Thoracic aorta (tissue), 2 donors: ENCODE measurements at regions not wholly inside any gene's neighbourhood (a gene's known extent, or its start where the extent isn't known, plus 50 kb on each side); places are given as distances from the start of the nearest gene placed in this dataset.
A peak's percentile ranks its signal among the peaks of the same experiment; 100 is the strongest.
"Not testable (repeated sequence)": the region's sequence is repeated elsewhere in the genome, so short reads cannot be mapped to it uniquely, and the experiment has no call there.

ENCODE experiments used
- ATAC-seq: fragments of 150-250 bp; one replicate; pipeline ENCODE4 v1.8.0; 2017; ENCODE audit warnings: low read depth; ENCODE audit not compliant: insufficient number of reproducible peaks, low FRiP score
- DNase-seq: peaks from one replicate; pipeline ENCODE4 v3.0.0-alpha.2; 2020; ENCODE audit warnings: low spot score
- H3K27ac ChIP-seq, 2 donors: fragments of 200-600 bp; sonication (generic); 1 replicate in 1 of 2; 2 replicates in 1 of 2; pipeline ENCODE4 v1.5.1; 2016; ENCODE audit warnings: mild to moderate bottlenecking in 2 of 2, moderate library complexity in 2 of 2
- H3K27me3 ChIP-seq: fragments of 200-600 bp; sonication (generic); replicated peaks from 2 replicates; pipeline ENCODE4 v1.6.0; 2016; ENCODE audit warnings: mild to moderate bottlenecking; ENCODE audit not compliant: insufficient read depth
- H3K36me3 ChIP-seq: fragments of 200-600 bp; sonication (generic); one replicate; pipeline ENCODE4 v1.5.1; 2016
- H3K4me1 ChIP-seq, 2 donors: fragments of 200-600 bp; sonication (generic); 1 replicate in 1 of 2; 2 replicates in 1 of 2; pipeline versions ENCODE4 v1.5.1 to v1.6.0; 2016; ENCODE audit warnings: low read depth in 2 of 2, mild to moderate bottlenecking in 1 of 2; ENCODE audit not compliant: control insufficient read depth in 1 of 2
- H3K4me3 ChIP-seq: fragments of 200-600 bp; sonication (generic); 2 replicates; pipeline ENCODE4 v1.5.1; 2016; ENCODE audit warnings: mild to moderate bottlenecking
- H3K9me3 ChIP-seq: fragments of 200-600 bp; sonication (generic); 2 replicates; pipeline ENCODE4 v1.5.1; 2016
- CTCF ChIP-seq: fragments of 200-600 bp; sonication (generic); IDR thresholded peaks from one replicate; pipeline ENCODE4 v1.5.1; 2019; ENCODE audit warnings: antibody characterized with exemption

DNA sequence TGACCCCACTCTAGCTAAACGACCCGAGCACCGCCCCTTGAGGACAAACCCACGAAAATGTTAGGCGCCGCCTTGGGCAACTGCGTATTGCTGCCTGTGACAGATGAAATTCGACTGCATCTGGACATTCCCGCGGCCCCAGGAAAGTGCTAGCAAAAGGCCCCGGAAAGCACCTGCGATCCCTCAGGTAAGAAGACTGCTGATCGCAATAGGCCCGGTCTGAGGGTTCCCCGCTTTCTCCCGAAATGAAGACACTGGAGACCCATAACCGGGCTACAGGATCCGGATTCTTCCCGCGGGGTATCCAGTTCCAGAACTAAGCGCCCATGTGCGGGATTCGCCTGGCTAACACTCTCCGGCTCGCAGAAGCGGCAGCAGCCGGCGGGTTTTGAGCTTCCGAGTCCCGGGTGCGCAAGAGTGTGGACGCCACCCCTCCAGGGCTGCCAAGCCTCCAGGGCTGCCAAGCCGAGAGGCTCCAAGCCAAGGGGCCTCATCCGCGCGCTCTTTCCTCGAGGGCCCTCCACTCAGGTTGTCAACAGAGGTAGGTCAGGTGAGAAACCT, 157.9 kb upstream of the NBPF11 start:
- Histone ChIP-seq H3K36me3 (no peaks in the 10 kb centered on the region), H3K4me3 (no peak overlapping the region), H3K27ac (no peak overlapping the region), H3K9me3 (peaks cover 10% of the 10 kb centered on the region), H3K27me3 (peaks cover 9% of the 10 kb centered on the region), H3K4me1 (no peaks in the 10 kb centered on the region)
- TF ChIP-seq CTCF = no peak
- ATAC-seq = no peak
- DNase-seq = no peak

- Histone ChIP-seq H3K27ac (no peak overlapping the region), H3K9me3 (peaks cover 10% of the 10 kb centered on the region), H3K4me3 (no peak overlapping the region), H3K4me1 (peaks cover 0 to under 1% of the 10 kb centered on the region in 2 donors), H3K27me3 (peaks cover 9% of the 10 kb centered on the region), H3K36me3 (no peaks in the 10 kb centered on the region)
- no peak for DNase-seq
- ATAC-seq = no peak
- no peak for TF ChIP-seq CTCF
These were observed 156.9 kb upstream of the NBPF11 start for GRCh38 chr1:148308832-148309458.

DNA sequence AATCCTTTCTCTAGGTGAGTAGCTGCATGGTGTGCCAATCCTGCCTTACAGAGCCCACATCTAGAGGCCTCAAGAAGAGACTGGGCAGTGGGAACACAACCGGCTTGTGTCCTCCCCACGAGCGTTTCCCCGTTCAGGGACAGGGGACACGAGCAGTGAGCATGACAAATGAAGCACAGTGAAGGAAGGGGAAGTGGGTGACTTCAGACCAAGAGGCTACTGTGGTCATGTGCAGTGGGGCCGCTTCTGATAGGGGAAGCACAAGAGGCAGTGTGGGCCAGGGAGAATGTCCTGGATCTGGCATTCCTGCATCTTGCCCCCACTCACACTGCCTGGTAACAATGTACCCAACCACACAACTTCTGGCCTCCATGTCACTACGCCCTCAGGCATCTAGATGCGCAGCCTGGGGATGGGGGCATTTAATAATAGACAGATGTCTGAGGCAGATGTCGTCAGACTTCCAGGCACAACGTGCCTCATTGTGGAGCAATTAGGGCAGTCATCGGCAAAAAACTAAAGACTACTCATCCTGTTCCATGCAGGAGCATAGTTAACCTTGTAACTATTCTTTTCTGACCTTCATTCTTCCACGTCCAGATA, 155.6 kb upstream of the NBPF11 start:
- peaks cover 10% of the 10 kb centered on the region for H3K9me3 ChIP-seq
- no peak for TF ChIP-seq CTCF
- H3K4me3 ChIP-seq = no peak overlapping the region
- no peak for ATAC-seq
- no peak overlapping the region for H3K27ac ChIP-seq
- peaks cover 0 to 8% of the 10 kb centered on the region in 2 donors for H3K4me1 ChIP-seq
- H3K27me3 ChIP-seq = peaks cover 9% of the 10 kb centered on the region
- no peak for DNase-seq
- no peaks in the 10 kb centered on the region for H3K36me3 ChIP-seq

DNA sequence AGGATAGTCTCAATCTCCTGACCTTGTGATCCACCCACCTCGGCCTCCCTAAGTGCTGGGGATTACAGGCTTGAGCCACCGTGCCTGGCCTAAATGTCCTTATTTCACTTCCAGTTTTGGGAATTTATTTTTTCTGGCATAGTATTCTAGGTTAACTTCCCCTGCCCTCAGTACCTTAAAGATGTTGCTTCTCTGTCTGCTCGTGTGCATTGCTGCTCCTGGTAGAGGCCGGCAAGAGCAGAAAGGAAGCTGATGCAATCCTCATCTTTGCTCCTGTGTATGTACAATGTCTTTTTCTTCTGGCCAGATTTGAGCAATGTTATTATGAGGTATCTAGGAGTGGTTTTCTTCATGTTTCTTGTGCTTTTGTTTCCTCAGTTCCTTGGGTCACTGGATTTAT, 152.9 kb upstream of the NBPF11 start:
- H3K27me3 ChIP-seq, H3K27ac ChIP-seq: not testable (repeated sequence)

DNA sequence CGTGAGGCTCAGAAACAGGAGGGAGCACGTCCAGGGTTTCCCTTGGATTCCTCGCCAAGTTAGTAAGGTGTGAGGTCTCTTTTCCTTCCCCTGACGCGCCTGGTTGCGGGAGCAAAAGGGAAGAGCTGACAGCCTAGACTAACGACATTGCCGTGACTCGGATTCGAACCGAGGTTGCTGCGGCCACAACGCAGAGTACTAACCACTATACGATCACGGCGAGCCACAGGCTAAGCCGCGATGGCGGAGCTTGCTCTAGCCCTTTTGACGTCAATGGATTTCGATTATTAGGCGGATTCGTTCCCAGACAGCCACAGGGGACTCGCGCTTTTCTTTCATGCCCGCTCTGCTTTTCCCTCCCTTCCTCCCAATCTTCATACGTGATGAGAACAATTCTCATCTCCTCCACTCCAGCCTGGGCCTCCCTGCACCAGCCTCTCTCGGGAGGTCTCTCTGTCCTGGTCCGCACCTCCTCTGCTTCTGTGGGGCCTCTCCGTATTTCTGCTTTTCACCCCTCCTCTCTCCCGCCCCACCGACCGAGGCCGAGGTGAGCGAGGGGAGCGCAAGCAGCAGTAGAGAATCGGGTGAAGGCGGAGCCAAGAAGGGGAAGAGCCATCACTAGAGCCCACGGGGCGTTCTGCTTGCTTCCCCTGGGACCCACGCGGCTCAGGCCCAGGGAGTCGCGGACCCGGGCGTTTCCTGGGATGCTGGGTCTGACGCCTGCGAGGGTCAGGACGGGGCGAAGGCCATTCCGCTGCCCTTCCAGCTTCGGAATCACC, 150.7 kb upstream of the NBPF11 start:
- peak overlapping the region; percentile 59 for H3K4me3 ChIP-seq
- not testable (repeated sequence) for H3K4me1 ChIP-seq, H3K36me3 ChIP-seq, H3K27ac ChIP-seq, DNase-seq, H3K9me3 ChIP-seq, H3K27me3 ChIP-seq
- peak; percentile 77 for ATAC-seq

More for the DNA sequence above, 152.9 kb upstream of the NBPF11 start:
- H3K9me3 ChIP-seq, H3K4me3 ChIP-seq, DNase-seq, H3K4me1 ChIP-seq, ATAC-seq, H3K36me3 ChIP-seq: not testable (repeated sequence)

- H3K27ac ChIP-seq, H3K9me3 ChIP-seq, H3K27me3 ChIP-seq, H3K36me3 ChIP-seq, H3K4me1 ChIP-seq, H3K4me3 ChIP-seq, ATAC-seq, DNase-seq: not testable (repeated sequence)
These were observed 145.8 kb upstream of the NBPF11 start for GRCh38 chr1:148297852-148298251.
